ENCODE measurements at regions not wholly inside any gene's neighbourhood (a gene's known extent, or its start where the extent isn't known, plus 50 kb on each side); places are given as distances from the start of the nearest gene placed in this dataset.

GRCh38 chr9:103755986-103756385, 338.1 kb upstream of the SMC2 start:
- no peak for TF ChIP-seq TAF1 (IDR thresholded peaks at IDR 0.05; ENCODE audit: borderline replicate concordance, low read depth, low read length)
- TF ChIP-seq POLR2AphosphoS5 (IDR thresholded peaks at IDR 0.05; ENCODE audit: low read depth, low read length) = no peak
- no peak for TF ChIP-seq POLR2A (IDR thresholded peaks at IDR 0.05; ENCODE audit: low read depth, low read length)
